Fibroblast of the aortic adventitia (primary cell): ENCODE measurements at regions not wholly inside any gene's neighbourhood (a gene's known extent, or its start where the extent isn't known, plus 50 kb on each side); places are given as distances from the start of the nearest gene placed in this dataset.
A peak's percentile ranks its signal among the peaks of the same experiment; 100 is the strongest.

Experiments
- DNase-seq: peaks from one replicate; pipeline ENCODE4 v3.0.0-alpha.2; 2010; ENCODE audit warnings: low read depth
- H3K4me3 ChIP-seq: 2 replicates; pipeline ENCODE4 v1.5.1; 2011; ENCODE audit warnings: low read depth, mild to moderate bottlenecking, control low read depth, low read length, moderate library complexity
- CTCF ChIP-seq: IDR thresholded peaks from 2 replicates; pipeline ENCODE4 v1.5.1; 2011; ENCODE audit warnings: mild to moderate bottlenecking, low read length, control low read depth, inconsistent platforms; ENCODE audit not compliant: insufficient read depth

- no peak overlapping the region for H3K4me3 ChIP-seq
- no peak for DNase-seq
- no peak for TF ChIP-seq CTCF
Measured at GRCh38 chr11:119795690-119796089, 66.7 kb upstream of the NECTIN1 start.

- DNase-seq = peak; percentile 77
- no peak overlapping the region for H3K4me3 ChIP-seq
- no peak for TF ChIP-seq CTCF
Measured at GRCh38 chr11:119795231-119795630, 66.2 kb upstream of the NECTIN1 start.

- no peak for TF ChIP-seq CTCF
- no peak for DNase-seq
- H3K4me3 ChIP-seq = no peak overlapping the region
Measured at GRCh38 chr11:119794756-119795155, 65.8 kb upstream of the NECTIN1 start.

GRCh38 chr11:119794141-119794665 is 65.2 kb upstream of the NECTIN1 start:
- no peak for DNase-seq
- H3K4me3 ChIP-seq = no peak overlapping the region
- no peak for TF ChIP-seq CTCF

GRCh38 chr11:119793335-119793984 is 64.5 kb upstream of the NECTIN1 start:
- H3K4me3 ChIP-seq = no peak overlapping the region
- TF ChIP-seq CTCF = no peak
- peak; percentile 71 for DNase-seq

GRCh38 chr11:119791701-119792151 is 62.7 kb upstream of the NECTIN1 start:
- DNase-seq = peak; percentile 53
- no peak overlapping the region for H3K4me3 ChIP-seq
- no peak for TF ChIP-seq CTCF

- no peak for TF ChIP-seq CTCF
- no peak for DNase-seq
- H3K4me3 ChIP-seq = no peak overlapping the region
Measured at GRCh38 chr11:119791047-119791446, 62.0 kb upstream of the NECTIN1 start.
